Tibial nerve (tissue), 4 donors: ENCODE measurements at regions not wholly inside any gene's neighbourhood (a gene's known extent, or its start where the extent isn't known, plus 50 kb on each side); places are given as distances from the start of the nearest gene placed in this dataset.

Experiments
- DNase-seq, 2 donors: peaks; one replicate each; pipeline ENCODE4 v3.0.0-alpha.2; 2019; ENCODE audit warnings: low spot score in 2 of 2
- H3K27ac ChIP-seq, 4 donors: fragments of 200-600 bp; sonication (generic) in 3 of 4; one replicate each; pipeline ENCODE4 v1.5.1; 2017 to 2019; ENCODE audit warnings: mild to moderate bottlenecking in 1 of 4
- H3K27me3 ChIP-seq, 2 donors: fragments of 200-600 bp; sonication (generic) in 1 of 2; one replicate each; pipeline versions ENCODE4 v1.5.1 to v1.6.0; 2017 to 2019
- H3K36me3 ChIP-seq, 3 donors: fragments of 200-600 bp; sonication (generic); one replicate each; pipeline ENCODE4 v1.5.1; 2018 to 2019
- H3K4me1 ChIP-seq, 4 donors: fragments of 200-600 bp; sonication (generic) in 3 of 4; one replicate each; pipeline ENCODE4 v1.5.1; 2017 to 2019
- H3K4me3 ChIP-seq, 4 donors: fragments of 200-600 bp; sonication (generic) in 3 of 4; one replicate each; pipeline ENCODE4 v1.5.1; 2017 to 2019; ENCODE audit warnings: mild to moderate bottlenecking in 1 of 4, moderate library complexity in 1 of 4
- H3K9me3 ChIP-seq, 4 donors: fragments of 200-600 bp; sonication (generic) in 3 of 4; one replicate each; pipeline ENCODE4 v1.5.1; 2017 to 2019
- CTCF ChIP-seq, 5 experiments: fragments of 200-600 bp in 3 of 5; fragments of 450-650 bp in 2 of 5; sonication (generic) in 3 of 5; IDR thresholded peaks; one replicate each; pipeline ENCODE4 v1.5.1; 2016 to 2019; ENCODE audit warnings: antibody characterized with exemption in 5 of 5, mild to moderate bottlenecking in 3 of 5, moderate library complexity in 2 of 5
- EP300 ChIP-seq, 2 donors: sonication (generic); formaldehyde crosslinking; IDR thresholded peaks; one replicate each; pipeline ENCODE4 v1.6.1; 2017; ENCODE audit warnings: antibody characterized with exemption in 2 of 2, mild to moderate bottlenecking in 1 of 2
- POLR2A ChIP-seq, 2 donors: fragments of 450-650 bp; IDR thresholded peaks; one replicate each; pipeline ENCODE4 v1.6.1; 2017; ENCODE audit warnings: antibody characterized with exemption in 2 of 2, mild to moderate bottlenecking in 2 of 2, moderate library complexity in 2 of 2
- WGBS, 2 donors: methylation state at CpG; one replicate each; pipeline ENCODE4 v1.1.5; 2018; 5-methylcytosine and 5-hydroxymethylcytosine counted together

DNA sequence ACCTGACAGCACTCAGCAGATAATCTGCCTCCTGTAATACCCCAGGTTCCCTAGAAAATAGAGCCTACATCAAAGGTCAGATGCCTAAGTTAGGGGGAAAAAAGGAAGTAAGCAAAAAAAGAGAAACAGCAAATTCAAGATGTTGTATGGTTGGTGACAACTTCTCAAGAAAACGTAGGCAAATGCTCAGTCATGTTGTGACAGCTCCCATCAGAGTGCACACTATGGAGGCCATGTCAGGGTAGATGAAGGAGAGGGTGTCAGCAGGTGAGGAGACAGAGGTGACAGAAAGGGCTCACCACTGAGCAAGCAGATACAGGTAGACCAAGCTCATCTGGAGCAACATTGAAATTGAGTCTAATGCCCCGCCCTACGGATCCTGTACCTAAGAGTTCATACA, 356.8 kb upstream of the BRINP1 start:
- Histone ChIP-seq H3K9me3 (no peaks in the 10 kb centered on the region), H3K4me3 (no peak overlapping the region), H3K27ac (no peak overlapping the region), H3K4me1 (no peaks in the 10 kb centered on the region), H3K27me3 (no peaks in the 10 kb centered on the region), H3K36me3 (no peaks in the 10 kb centered on the region)
- DNase-seq: no peak
- 76 to 82% methylated on average over 3 of the region's 3 CpGs for WGBS, 2 donors
- TF ChIP-seq EP300 (IDR thresholded peaks at IDR 0.05) (no peak), POLR2A (IDR thresholded peaks at IDR 0.05) (no peak), CTCF (IDR thresholded peaks at IDR 0.05) (no peak)

- Histone ChIP-seq H3K4me1 (no peaks in the 10 kb centered on the region), H3K36me3 (no peaks in the 10 kb centered on the region), H3K9me3 (no peaks in the 10 kb centered on the region), H3K27ac (no peak overlapping the region), H3K4me3 (no peak overlapping the region), H3K27me3 (no peaks in the 10 kb centered on the region)
- 27 to 33% methylated on average over 2 of the region's 2 CpGs for WGBS, 2 donors
- TF ChIP-seq CTCF (IDR thresholded peaks at IDR 0.05) (no peak), EP300 (IDR thresholded peaks at IDR 0.05) (no peak), POLR2A (IDR thresholded peaks at IDR 0.05) (no peak)
- no peak for DNase-seq
These were observed 353.1 kb upstream of the BRINP1 start for GRCh38 chr9:119722384-119722783.

GRCh38 chr9:119712325-119712724, 343.1 kb upstream of the BRINP1 start:
- no peak overlapping the region for H3K4me3 ChIP-seq
- no peak overlapping the region for H3K27ac ChIP-seq
- H3K36me3 ChIP-seq: no peaks in the 10 kb centered on the region
- 75 to 88% methylated on average over 1 of the region's 1 CpG for WGBS, 2 donors
- TF ChIP-seq EP300 (IDR thresholded peaks at IDR 0.05): no peak
- no peak for TF ChIP-seq CTCF (IDR thresholded peaks at IDR 0.05)
- TF ChIP-seq POLR2A (IDR thresholded peaks at IDR 0.05): no peak
- H3K4me1 ChIP-seq: no peaks in the 10 kb centered on the region
- H3K27me3 ChIP-seq: no peaks in the 10 kb centered on the region
- no peak for DNase-seq
- H3K9me3 ChIP-seq: no peaks in the 10 kb centered on the region

DNA sequence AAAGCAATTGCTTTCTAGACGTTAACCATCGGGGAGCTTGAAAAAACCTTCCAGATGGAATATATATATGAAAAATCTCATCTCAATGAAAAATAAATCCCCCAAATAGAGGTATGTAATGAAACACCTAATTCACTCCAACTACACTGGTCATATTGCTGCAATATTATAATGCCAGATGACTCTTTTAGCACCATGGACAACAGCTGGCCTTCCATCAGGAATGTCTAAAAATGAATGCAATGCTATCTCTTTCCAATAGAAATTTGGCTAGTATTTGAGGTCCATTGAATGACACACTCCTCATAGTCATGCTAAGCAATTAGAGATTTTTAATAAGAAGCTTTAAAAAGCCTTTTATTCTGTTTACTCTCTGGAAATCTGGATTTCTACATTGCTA, 340.2 kb upstream of the BRINP1 start:
- WGBS, 2 donors: 82 to 85% methylated on average over 2 of the region's 2 CpGs
- Histone ChIP-seq H3K4me1 (no peaks in the 10 kb centered on the region), H3K27ac (no peak overlapping the region), H3K4me3 (no peak overlapping the region), H3K27me3 (no peaks in the 10 kb centered on the region), H3K9me3 (no peaks in the 10 kb centered on the region), H3K36me3 (no peaks in the 10 kb centered on the region)
- DNase-seq: no peak
- TF ChIP-seq CTCF (IDR thresholded peaks at IDR 0.05) (no peak), EP300 (IDR thresholded peaks at IDR 0.05) (no peak), POLR2A (IDR thresholded peaks at IDR 0.05) (no peak)

GRCh38 chr9:119707228-119707845, 338.1 kb upstream of the BRINP1 start:
- H3K27me3 ChIP-seq: no peaks in the 10 kb centered on the region
- no peaks in the 10 kb centered on the region for H3K4me1 ChIP-seq
- no peak for DNase-seq
- H3K36me3 ChIP-seq: no peaks in the 10 kb centered on the region
- H3K27ac ChIP-seq: no peak overlapping the region
- no peak for TF ChIP-seq CTCF (IDR thresholded peaks at IDR 0.05)
- TF ChIP-seq POLR2A (IDR thresholded peaks at IDR 0.05): no peak
- no peak for TF ChIP-seq EP300 (IDR thresholded peaks at IDR 0.05)
- 81 to 85% methylated on average over 4 of the region's 4 CpGs for whole genome bisulfite sequencing, 2 donors
- no peak overlapping the region for H3K4me3 ChIP-seq
- no peaks in the 10 kb centered on the region for H3K9me3 ChIP-seq
